GM18909 (cell line): ENCODE measurements at regions not wholly inside any gene's neighbourhood (a gene's known extent, or its start where the extent isn't known, plus 50 kb on each side); places are given as distances from the start of the nearest gene placed in this dataset.

Source experiments
- ATAC-seq: cut with Tn5 transposase; IDR thresholded peaks from one replicate; pipeline ENCODE4 v1.9.1; 2021; ENCODE audit warnings: mild to moderate bottlenecking; ENCODE audit not compliant: unreplicated experiment, poor library complexity

GRCh38 chr18:26621161-26622026, 73.0 kb upstream of the KCTD1 start:
- ATAC-seq: peak; percentile 87

GRCh38 chr18:26619350-26619749, 71.0 kb upstream of the KCTD1 start:
- ATAC-seq: no peak

DNA sequence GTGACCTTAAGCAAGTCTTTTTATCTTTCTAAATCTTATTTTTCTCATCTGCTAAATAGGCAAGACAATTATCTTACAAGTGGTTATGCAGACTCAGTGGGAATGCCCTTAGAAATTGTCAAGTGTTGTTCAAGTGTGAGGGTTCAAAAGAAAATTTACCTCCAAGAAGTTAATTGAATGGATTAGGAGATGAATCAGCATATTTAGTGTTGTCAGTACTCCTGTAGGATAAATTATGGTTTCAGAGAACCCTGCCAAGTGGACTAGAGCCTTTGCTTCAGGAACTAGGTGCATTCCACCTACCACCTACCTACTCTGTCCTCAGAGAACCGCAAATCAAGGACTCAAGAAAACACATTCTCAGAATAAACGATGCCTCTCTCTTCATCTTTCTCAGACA, 69.8 kb upstream of the KCTD1 start:
- no peak for ATAC-seq

GRCh38 chr18:26617151-26617554, 68.8 kb upstream of the KCTD1 start:
- ATAC-seq: no peak

GRCh38 chr18:26614374-26614773, 66.0 kb upstream of the KCTD1 start:
- no peak for ATAC-seq
